Hepatic stellate cell (primary cell): ENCODE measurements at regions not wholly inside any gene's neighbourhood (a gene's known extent, or its start where the extent isn't known, plus 50 kb on each side); places are given as distances from the start of the nearest gene placed in this dataset.

Experiments used
- DNase-seq: peaks from one replicate; pipeline ENCODE4 v3.0.0; 2011; ENCODE audit warnings: low spot score

DNA sequence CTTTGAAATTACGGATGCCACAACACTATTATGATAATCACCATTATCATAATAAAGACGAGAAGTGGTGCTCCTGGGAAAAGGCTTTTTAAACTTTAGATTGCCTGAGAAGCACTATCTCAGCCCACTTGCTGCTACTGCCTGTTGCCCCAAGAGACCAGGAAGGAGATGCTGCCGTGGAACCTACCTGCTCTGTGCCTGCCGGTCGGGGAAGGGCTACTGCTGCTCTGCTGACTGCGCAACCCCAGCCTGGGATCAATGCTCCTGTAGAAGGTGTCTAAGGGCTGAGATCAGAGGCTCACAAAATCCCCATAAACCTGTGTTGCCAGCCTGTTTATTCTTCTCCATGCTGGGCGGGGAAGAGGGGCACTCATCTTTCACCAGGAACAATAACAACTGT is 145.3 kb upstream of the VCX3B start:
- no peak for DNase-seq

- no peak for DNase-seq
Observed at GRCh38 chrX:8323356-8323755, 141.3 kb upstream of the VCX3B start.

DNA sequence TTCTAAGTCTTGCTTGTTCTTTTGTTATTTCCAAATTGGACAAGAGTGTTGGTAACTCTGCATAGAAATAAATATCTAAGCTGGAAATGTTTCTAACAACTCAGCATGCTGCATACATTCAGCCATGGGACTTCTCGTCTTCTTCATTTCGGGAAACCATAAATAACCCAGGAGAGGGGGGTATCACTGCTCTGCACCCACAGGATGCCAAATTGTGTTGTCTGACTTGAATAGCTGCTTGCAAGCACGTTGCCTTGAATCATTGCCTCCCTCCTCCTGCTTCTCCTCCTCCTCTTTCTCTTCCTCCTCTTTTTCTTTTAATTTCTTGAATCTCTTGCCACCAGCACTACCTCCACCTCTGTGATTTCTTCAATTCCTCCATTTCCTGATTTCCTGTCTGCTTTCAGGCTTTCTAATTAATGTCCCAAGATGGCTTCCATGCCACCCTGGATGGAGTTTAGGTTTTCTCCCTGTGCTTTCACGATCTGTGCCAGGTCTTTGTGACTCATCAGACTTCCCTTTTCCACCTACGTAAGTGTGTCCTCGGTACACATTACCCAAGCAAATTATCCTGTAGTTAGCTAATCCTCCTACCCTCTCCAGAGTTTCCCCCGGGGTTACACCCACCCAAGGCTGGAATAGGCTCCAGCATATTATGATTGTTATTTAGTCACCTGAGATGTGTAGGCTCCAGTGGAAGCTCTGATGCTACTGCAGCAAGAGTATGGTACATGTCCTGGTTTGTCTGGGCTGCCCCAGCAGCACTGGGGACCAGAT is 122.6 kb upstream of the VCX3B start:
- DNase-seq = no peak

GRCh38 chrX:8345473-8345872 is 119.2 kb upstream of the VCX3B start:
- DNase-seq = no peak

DNA sequence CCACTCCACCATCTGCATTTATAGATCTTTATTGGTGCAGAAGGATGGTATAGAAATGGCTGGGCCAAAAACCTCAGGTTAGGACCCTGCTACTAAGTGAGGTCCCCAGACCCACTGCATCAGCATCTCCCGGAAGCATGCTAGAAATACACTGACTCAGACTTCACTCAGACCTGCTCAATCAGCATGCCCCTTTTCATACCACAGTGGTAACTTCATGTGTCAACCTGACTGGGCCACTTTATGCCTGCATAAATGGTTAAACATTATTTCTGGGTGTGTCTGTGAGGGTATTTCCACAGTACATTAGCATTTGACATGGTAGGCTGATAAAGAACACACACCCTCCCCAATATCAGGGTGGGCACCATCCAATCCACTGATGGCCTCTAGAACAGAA is 118.6 kb upstream of the VCX3B start:
- DNase-seq = no peak

DNA sequence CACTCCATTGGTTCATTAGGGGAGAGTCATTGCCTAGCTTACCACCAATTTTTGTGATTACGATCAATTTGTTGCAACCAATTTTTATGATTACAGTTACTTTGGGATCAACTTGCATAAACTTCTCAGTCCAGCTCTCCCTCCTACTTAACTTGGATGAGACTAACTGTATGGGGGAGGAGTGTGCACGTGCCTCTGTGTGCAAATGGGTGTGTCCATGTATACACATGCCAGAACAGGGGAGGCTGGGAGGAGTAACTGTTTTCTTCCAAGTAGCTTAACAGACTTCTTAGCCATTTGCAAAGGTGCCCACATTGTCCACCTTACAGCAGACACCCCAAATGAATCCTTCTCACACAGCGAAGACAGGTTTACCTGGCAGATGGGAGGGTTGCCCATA is 117.7 kb upstream of the VCX3B start:
- no peak for DNase-seq

- DNase-seq = no peak
Observed at GRCh38 chrX:8349816-8350544, 114.7 kb upstream of the VCX3B start.

GRCh38 chrX:8358302-8358701 is 106.3 kb upstream of the VCX3B start:
- no peak for DNase-seq

- no peak for DNase-seq
Observed at GRCh38 chrX:8364369-8365141, 100.1 kb upstream of the VCX3B start.

- DNase-seq = no peak
Observed at GRCh38 chrX:8366481-8366880, 98.1 kb upstream of the VCX3B start.

- no peak for DNase-seq
Observed at GRCh38 chrX:8374041-8374825, 90.4 kb upstream of the VCX3B start.

- no peak for DNase-seq
Observed at GRCh38 chrX:8377041-8377440, 87.6 kb upstream of the VCX3B start.

DNA sequence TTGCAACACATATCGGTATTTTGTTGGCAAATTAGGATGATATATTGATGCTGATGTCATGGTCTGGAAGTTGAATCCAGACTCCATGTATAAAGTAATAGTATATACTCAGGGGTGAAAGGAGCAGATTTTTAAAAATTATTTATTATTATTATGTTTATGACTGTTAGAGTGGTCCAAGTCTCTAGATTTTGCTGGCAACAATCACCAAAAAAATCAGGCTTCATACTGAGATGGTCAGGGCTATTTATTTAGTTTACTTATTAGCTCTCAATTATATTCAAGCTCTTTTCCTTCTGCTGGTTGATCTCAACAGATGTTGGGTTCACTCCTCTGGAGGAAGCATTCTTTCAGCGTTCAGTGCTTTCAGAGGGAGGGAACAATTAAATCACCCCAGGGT is 73.9 kb upstream of the VCX3B start:
- no peak for DNase-seq

DNA sequence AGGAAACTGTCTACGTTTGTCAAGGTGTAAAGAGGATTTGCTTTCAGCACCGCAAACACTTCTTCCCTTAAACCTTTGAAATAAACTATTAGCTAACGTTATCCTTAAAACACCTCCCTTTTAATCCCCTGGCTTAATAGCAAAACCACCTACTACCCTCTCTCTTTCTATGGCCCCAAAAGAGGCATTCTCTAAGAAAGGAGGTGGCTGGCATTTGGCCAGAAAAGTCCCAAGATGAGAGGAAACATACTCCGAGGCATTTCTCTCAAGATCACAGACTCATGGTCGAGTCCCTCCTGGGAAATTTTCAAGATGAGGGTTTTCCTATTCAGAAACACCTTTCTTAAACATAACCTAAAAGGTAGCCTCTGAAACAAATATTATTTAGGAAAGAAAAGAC is 60.6 kb upstream of the VCX3B start:
- no peak for DNase-seq

GRCh38 chrX:8404471-8404870 is 60.2 kb upstream of the VCX3B start:
- no peak for DNase-seq

DNA sequence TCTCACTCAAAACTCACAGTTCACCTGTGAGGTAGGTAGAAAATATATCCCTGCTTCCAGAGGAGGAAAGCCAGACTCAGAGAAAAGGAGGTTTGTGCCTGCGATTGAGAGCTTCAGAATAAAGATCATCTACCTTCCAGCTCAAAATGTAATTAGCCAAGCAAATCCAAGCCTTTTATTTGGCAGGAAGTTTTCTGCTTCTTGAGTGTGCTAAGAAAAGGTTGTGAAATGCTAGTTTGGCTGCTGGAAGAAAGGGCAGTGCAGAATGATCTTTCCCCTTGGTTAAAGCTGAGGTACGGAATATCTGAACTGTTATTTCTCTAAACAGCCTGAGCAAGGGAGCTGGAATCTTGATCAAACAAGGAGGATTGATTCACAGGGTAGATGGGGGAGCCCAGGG is 59.7 kb upstream of the VCX3B start:
- DNase-seq = no peak

- no peak for DNase-seq
Observed at GRCh38 chrX:8405631-8406030, 59.0 kb upstream of the VCX3B start.

GRCh38 chrX:8413279-8413678 is 51.4 kb upstream of the VCX3B start:
- no peak for DNase-seq
